ENCODE measurements at regions not wholly inside any gene's neighbourhood (a gene's known extent, or its start where the extent isn't known, plus 50 kb on each side); places are given as distances from the start of the nearest gene placed in this dataset.

DNA sequence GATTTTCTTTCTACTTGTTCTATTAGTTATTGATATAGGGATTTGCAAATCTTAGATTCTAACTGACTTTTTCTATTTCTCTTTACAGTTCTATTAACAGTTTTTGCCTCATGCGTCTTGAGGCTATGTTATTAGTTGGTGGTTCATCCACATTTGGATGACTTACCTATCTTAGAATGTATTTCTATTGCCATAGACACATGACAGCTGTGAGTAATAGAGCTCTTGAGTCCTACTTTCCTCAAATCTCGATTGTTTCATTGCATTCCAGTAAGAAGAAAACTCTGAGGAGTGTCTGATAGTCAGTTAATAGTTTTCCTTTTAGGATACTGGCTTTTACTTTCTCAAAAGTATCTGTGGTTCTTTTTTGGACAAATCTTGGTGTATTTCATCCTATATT lies 241.4 kb upstream of the ZNF32 start:
- TF ChIP-seq, protein P1, sequence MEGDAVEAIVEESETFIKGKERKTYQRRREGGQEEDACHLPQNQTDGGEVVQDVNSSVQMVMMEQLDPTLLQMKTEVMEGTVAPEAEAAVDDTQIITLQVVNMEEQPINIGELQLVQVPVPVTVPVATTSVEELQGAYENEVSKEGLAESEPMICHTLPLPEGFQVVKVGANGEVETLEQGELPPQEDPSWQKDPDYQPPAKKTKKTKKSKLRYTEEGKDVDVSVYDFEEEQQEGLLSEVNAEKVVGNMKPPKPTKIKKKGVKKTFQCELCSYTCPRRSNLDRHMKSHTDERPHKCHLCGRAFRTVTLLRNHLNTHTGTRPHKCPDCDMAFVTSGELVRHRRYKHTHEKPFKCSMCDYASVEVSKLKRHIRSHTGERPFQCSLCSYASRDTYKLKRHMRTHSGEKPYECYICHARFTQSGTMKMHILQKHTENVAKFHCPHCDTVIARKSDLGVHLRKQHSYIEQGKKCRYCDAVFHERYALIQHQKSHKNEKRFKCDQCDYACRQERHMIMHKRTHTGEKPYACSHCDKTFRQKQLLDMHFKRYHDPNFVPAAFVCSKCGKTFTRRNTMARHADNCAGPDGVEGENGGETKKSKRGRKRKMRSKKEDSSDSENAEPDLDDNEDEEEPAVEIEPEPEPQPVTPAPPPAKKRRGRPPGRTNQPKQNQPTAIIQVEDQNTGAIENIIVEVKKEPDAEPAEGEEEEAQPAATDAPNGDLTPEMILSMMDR (conservative IDR thresholded peaks at IDR 0.05): no peak
- no peak overlapping the region for H3K27ac ChIP-seq

DNA sequence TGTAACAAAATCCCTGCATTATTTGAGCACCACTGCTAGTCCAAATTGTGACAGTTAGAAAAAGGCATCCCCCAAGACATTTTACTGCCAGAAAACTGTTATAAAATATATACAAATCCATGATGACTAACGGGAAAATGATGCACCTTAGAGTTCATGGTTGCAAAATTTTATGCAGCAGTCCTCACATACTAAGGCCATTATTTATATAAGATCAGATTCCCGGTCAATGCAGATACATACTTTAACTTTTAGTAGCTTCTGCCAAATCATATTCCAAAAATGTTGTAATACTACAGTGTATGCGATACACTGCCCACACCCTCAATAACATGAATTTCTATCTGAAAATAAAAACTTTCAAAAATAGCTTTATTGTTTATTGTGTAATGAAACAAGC lies 239.9 kb upstream of the ZNF32 start:
- H3K27ac ChIP-seq: no peak overlapping the region

DNA sequence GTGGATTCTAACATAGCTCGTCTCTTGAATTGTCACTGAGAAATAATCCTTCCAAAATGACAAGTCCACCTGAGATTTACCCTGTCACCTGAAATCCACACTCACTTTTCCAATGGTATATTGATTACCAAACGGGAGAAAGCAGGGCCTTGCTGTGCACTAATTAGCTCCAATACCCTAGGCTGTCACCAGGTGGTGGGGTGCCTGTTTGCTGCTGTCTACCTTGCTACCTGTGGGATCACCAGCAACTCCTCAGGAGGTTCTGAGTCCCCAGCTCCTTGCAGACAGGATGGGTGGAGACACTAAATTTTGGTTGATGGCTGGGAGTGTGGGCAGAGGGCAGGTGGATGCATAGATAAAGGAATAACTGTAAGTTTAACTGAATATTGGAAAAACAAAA lies 237.2 kb upstream of the ZNF32 start:
- no peak overlapping the region for H3K27ac ChIP-seq
- TF ChIP-seq, protein P1 (conservative IDR thresholded peaks at IDR 0.05): no peak; the same call in 1 of the 2 replicates
- TF ChIP-seq ZFX (IDR thresholded peaks at IDR 0.05): no peak

More for the DNA sequence above, 239.9 kb upstream of the ZNF32 start:
- no peak for TF ChIP-seq ZFX (IDR thresholded peaks at IDR 0.05)
- TF ChIP-seq, protein P1 (conservative IDR thresholded peaks at IDR 0.05): no peak

DNA sequence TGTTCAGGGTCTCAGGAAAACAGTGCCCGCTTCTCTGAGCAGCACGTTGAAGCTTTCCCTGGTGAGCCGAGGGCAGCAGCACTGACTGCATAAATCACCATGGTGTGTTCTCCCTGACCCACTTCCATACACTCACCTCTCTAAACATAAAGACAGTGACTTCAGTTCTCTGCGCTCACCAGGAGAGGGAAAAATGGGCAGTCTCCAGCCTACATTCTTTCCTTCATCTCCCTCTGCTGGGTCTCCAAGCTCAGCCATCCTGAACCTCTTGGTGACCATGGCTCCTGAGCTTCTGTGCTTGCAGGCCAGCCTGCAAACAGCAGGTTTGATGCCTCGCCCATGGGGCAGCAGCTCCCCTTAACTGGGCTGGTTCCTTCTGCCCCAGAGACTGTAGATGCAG lies 236.6 kb upstream of the ZNF32 start:
- TF ChIP-seq ZFX (IDR thresholded peaks at IDR 0.05): no peak
- TF ChIP-seq, protein P1 (conservative IDR thresholded peaks at IDR 0.05): no peak
- H3K27ac ChIP-seq: no peak overlapping the region

DNA sequence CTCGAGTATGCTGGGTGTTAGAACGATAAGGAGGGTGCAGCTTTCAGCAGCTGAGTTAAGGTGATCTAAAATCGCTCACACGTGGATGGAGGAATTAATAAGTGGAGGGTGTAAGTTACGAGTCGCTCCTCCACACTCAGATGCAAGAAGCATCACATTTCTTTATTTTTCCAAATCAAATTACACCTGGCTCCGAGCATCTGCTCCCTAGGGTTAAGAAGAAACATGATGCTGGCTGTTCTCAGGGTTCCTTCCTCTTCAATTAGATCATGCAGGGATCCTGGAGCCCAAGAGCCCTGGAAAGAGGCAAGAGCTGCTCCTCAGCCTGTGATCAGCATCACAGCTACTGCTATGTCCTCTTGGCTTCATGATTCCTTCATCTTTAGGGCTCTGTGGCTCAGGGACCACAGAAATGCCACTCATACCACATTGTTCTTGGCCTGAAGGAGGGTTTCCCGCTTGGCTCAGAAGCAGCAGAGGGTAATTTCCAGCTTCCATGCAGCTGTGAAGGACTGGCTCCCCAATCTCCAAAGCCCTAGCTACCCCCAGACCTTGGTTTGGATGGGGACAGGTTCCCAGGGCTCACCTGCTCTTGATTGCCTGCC lies 235.9 kb upstream of the ZNF32 start:
- TF ChIP-seq ZFX (IDR thresholded peaks at IDR 0.05): no peak
- TF ChIP-seq, protein P1 (conservative IDR thresholded peaks at IDR 0.05): no peak
- H3K27ac ChIP-seq: no peak overlapping the region

DNA sequence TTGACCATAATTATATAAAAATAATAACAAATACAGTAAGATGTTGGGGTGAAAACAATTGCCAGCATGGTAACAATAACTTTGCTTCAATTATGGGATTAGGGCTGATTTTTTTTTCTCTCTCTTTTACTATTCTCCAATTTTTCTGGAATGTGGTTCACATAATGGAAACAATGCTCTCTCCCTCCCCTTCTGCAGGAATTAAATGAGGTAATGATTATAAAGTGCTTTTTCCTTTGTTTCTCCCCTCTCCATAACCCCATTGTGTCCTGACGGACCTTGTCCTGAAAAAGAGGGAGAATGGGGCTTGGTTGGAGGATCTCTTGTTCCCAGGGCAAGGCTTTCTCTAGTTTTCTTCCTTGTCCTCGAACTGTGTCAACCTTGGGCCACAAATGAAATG lies 234.0 kb upstream of the ZNF32 start:
- no peak overlapping the region for H3K27ac ChIP-seq
- TF ChIP-seq, protein P1 (conservative IDR thresholded peaks at IDR 0.05): no peak
- no peak for TF ChIP-seq ZFX (IDR thresholded peaks at IDR 0.05)

DNA sequence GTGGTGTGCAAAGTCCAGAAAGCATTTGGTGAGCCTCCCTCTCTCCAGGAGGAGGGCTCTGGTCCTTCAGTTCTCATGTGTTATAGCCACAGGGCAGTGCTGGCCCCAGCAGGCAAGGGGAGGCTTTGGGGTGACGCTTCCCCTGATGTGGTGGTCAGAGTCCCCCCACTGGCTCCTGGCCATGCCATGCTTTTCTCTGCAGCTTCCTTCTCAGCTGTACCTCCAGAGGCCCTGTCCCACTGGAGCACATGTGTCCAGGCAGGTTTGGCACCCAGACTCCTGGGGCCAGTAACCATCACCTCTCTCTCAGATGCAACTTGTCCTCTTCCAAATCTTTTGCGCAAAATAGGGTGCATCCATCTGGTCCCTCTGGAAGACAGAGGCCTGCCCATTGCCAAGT lies 233.0 kb upstream of the ZNF32 start:
- TF ChIP-seq, protein P1 (conservative IDR thresholded peaks at IDR 0.05): no peak
- TF ChIP-seq ZFX (IDR thresholded peaks at IDR 0.05): no peak
- no peak overlapping the region for H3K27ac ChIP-seq
